WTC11 (cell line): ENCODE measurements at regions not wholly inside any gene's neighbourhood (a gene's known extent, or its start where the extent isn't known, plus 50 kb on each side); places are given as distances from the start of the nearest gene placed in this dataset.

Source experiments
- ATF1 ChIP-seq: sonication (generic); formaldehyde crosslinking; IDR thresholded peaks from 2 replicates; pipeline ENCODE4 v1.8.1; 2023; ENCODE audit warnings: mild to moderate bottlenecking, moderate library complexity, missing genetic modification reagents
- ATF6 ChIP-seq: sonication (generic); formaldehyde crosslinking; IDR thresholded peaks from 2 replicates; pipeline ENCODE4 v1.8.1; 2023; ENCODE audit warnings: mild to moderate bottlenecking, missing genetic modification reagents
- CTCF ChIP-seq: fragments of 200-600 bp; IDR thresholded peaks from 2 replicates; pipeline ENCODE4 v1.8.0; 2022; ENCODE audit warnings: antibody characterized with exemption
- GABPB1 ChIP-seq: sonication (generic); formaldehyde crosslinking; IDR thresholded peaks from 2 replicates; pipeline ENCODE4 v1.8.1; 2023; ENCODE audit warnings: mild to moderate bottlenecking, missing genetic modification reagents
- JUN ChIP-seq: sonication (generic); formaldehyde crosslinking; IDR thresholded peaks from 2 replicates; pipeline ENCODE4 v1.8.0; 2023; ENCODE audit warnings: mild to moderate bottlenecking, missing genetic modification reagents
- NR3C1 ChIP-seq: sonication (generic); formaldehyde crosslinking; conservative IDR thresholded peaks from 2 replicates; pipeline ENCODE4 v1.8.1; 2023; ENCODE audit warnings: low read depth, mild to moderate bottlenecking, missing genetic modification reagents
- PRDM15 ChIP-seq: sonication (generic); formaldehyde crosslinking; IDR thresholded peaks from 2 replicates; pipeline ENCODE4 v1.8.0; 2022; ENCODE audit warnings: missing genetic modification reagents
- USF1 ChIP-seq: sonication (generic); formaldehyde crosslinking; IDR thresholded peaks from 2 replicates; pipeline ENCODE4 v1.8.0; 2022; ENCODE audit warnings: mild to moderate bottlenecking, missing genetic modification reagents
- ZNF121 ChIP-seq: sonication (generic); formaldehyde crosslinking; IDR thresholded peaks from 2 replicates; pipeline ENCODE4 v1.8.0; 2023; ENCODE audit warnings: missing genetic modification reagents
- ZNF138 ChIP-seq: sonication (generic); formaldehyde crosslinking; conservative IDR thresholded peaks from 2 replicates; pipeline ENCODE4 v1.8.1; 2022; ENCODE audit warnings: mild to moderate bottlenecking, moderate library complexity, missing genetic modification reagents
- ZNF219 ChIP-seq: sonication (generic); formaldehyde crosslinking; IDR thresholded peaks from 2 replicates; pipeline ENCODE4 v1.8.0; 2023; ENCODE audit warnings: missing genetic modification reagents, mild to moderate bottlenecking, borderline replicate concordance
- ZNF232 ChIP-seq: sonication (generic); formaldehyde crosslinking; IDR thresholded peaks from 2 replicates; pipeline ENCODE4 v1.8.0; 2022; ENCODE audit warnings: mild to moderate bottlenecking, missing genetic modification reagents
- ZNF281 ChIP-seq: sonication (generic); formaldehyde crosslinking; IDR thresholded peaks from 2 replicates; pipeline ENCODE4 v1.8.0; 2023; ENCODE audit warnings: mild to moderate bottlenecking, missing genetic modification reagents
- ZNF425 ChIP-seq: fragments of 250-450 bp; sonication (Bioruptor Pico); conservative IDR thresholded peaks from 2 replicates; pipeline ENCODE4 v1.9.0; 2021; ENCODE audit warnings: mild to moderate bottlenecking

- TF ChIP-seq USF1 (no peak), NR3C1 (CRISPR knock-in tag) (no peak), ZNF425 (CRISPR knock-in tag) (no peak), ATF1 (CRISPR knock-in tag) (no peak), CTCF (no peak), ZNF219 (CRISPR knock-in tag) (no peak), PRDM15 (no peak), ZNF281 (CRISPR knock-in tag) (no peak), JUN (CRISPR knock-in tag) (no peak), GABPB1 (CRISPR knock-in tag) (no peak), ZNF121 (CRISPR knock-in tag) (no peak), ZNF138 (CRISPR knock-in tag) (no peak), ATF6 (CRISPR knock-in tag) (no peak), ZNF232 (CRISPR knock-in tag) (no peak)
These were observed 981.9 kb upstream of the TENM3 start for GRCh38 chr4:181261279-181261678.
